NCI-H146 treated with DMSO at 0.1 percent for 48 hours (cell line): ENCODE measurements at regions not wholly inside any gene's neighbourhood (a gene's known extent, or its start where the extent isn't known, plus 50 kb on each side); places are given as distances from the start of the nearest gene placed in this dataset.
"Not testable (repeated sequence)": the region's sequence is repeated elsewhere in the genome, so short reads cannot be mapped to it uniquely, and the experiment has no call there.

ENCODE experiments used
- DNase-seq: peaks from one replicate; lab custom pipeline; 2025; ENCODE audit not compliant: unreplicated experiment; lab: John Stamatoyannopoulos, UW

- no peak for DNase-seq
Measured at GRCh38 chr2:172253190-172254052, 150.7 kb upstream of the DLX2 start.

- DNase-seq, result no peak
Measured at GRCh38 chr2:172256886-172257285, 154.2 kb upstream of the DLX2 start.

- DNase-seq, result no peak
Measured at GRCh38 chr2:172259827-172260226, 157.1 kb upstream of the DLX2 start.

GRCh38 chr2:172260336-172260735 lies 157.6 kb upstream of the DLX2 start:
- DNase-seq, result no peak

- no peak for DNase-seq
Measured at GRCh38 chr2:172261292-172261691, 158.6 kb upstream of the DLX2 start.

- DNase-seq, result no peak
Measured at GRCh38 chr2:172262486-172262885, 159.8 kb upstream of the DLX2 start.

GRCh38 chr2:172264820-172265219 lies 162.1 kb upstream of the DLX2 start:
- DNase-seq, result not testable (repeated sequence)

- not testable (repeated sequence) for DNase-seq
Measured at GRCh38 chr2:172269507-172270244, 157.7 kb upstream of the ITGA6 start.

GRCh38 chr2:172270278-172271079 lies 156.9 kb upstream of the ITGA6 start:
- peak; percentile 6 for DNase-seq

- DNase-seq, result peak; percentile 64
Measured at GRCh38 chr2:172273910-172274571, 153.3 kb upstream of the ITGA6 start.

- no peak for DNase-seq
Measured at GRCh38 chr2:172275239-172275638, 152.1 kb upstream of the ITGA6 start.

- DNase-seq, result no peak
Measured at GRCh38 chr2:172276961-172277360, 150.4 kb upstream of the ITGA6 start.

- DNase-seq, result no peak
Measured at GRCh38 chr2:172278667-172279066, 148.7 kb upstream of the ITGA6 start.

GRCh38 chr2:172279214-172279613 lies 148.2 kb upstream of the ITGA6 start:
- DNase-seq, result no peak

- DNase-seq, result no peak
Measured at GRCh38 chr2:172279813-172280212, 147.6 kb upstream of the ITGA6 start.

- no peak for DNase-seq
Measured at GRCh38 chr2:172280571-172281361, 146.6 kb upstream of the ITGA6 start.

GRCh38 chr2:172281648-172282570 lies 145.5 kb upstream of the ITGA6 start:
- no peak for DNase-seq

GRCh38 chr2:172282944-172283343 lies 144.4 kb upstream of the ITGA6 start:
- no peak for DNase-seq

- DNase-seq, result no peak
Measured at GRCh38 chr2:172283476-172283875, 143.9 kb upstream of the ITGA6 start.
